ENCODE measurements at regions not wholly inside any gene's neighbourhood (a gene's known extent, or its start where the extent isn't known, plus 50 kb on each side); places are given as distances from the start of the nearest gene placed in this dataset.

DNA sequence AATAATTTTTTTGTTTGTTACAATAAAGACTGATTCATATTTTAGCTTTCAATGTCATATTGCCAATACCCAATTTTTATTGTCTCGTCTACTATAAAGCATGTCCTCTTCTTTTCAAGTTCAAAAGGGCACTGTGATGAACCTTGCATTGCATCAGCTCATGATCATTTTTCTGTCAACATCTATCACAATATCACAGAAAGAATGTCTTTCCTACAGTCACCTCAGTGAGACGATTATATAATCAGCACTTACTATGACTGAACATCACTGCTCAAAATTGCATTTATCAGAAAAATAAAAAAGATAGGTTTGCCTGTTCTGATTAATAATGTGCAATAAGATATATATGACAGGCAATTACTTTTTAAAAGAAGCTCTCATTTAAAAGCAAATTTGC, 228.7 kb upstream of the LRFN5 start:
- TF ChIP-seq ZNF274 (IDR thresholded peaks at IDR 0.05; ENCODE audit: low read depth, low read length) (no peak), POLR2A (IDR thresholded peaks at IDR 0.05; ENCODE audit: borderline replicate concordance, extremely low read depth, insufficient read depth, insufficient read length) (no peak), SRF (IDR thresholded peaks at IDR 0.05; ENCODE audit: low read depth) (no peak), POLR2AphosphoS5 (IDR thresholded peaks at IDR 0.05; ENCODE audit: low read depth, low read length) (no peak), SIN3A (IDR thresholded peaks at IDR 0.05; ENCODE audit: low read depth) (no peak), EZH2 (IDR thresholded peaks at IDR 0.05) (no peak)
- TF ChIP-seq, protein P1, sequence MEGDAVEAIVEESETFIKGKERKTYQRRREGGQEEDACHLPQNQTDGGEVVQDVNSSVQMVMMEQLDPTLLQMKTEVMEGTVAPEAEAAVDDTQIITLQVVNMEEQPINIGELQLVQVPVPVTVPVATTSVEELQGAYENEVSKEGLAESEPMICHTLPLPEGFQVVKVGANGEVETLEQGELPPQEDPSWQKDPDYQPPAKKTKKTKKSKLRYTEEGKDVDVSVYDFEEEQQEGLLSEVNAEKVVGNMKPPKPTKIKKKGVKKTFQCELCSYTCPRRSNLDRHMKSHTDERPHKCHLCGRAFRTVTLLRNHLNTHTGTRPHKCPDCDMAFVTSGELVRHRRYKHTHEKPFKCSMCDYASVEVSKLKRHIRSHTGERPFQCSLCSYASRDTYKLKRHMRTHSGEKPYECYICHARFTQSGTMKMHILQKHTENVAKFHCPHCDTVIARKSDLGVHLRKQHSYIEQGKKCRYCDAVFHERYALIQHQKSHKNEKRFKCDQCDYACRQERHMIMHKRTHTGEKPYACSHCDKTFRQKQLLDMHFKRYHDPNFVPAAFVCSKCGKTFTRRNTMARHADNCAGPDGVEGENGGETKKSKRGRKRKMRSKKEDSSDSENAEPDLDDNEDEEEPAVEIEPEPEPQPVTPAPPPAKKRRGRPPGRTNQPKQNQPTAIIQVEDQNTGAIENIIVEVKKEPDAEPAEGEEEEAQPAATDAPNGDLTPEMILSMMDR (IDR thresholded peaks at IDR 0.05 in 2 of 3, conservative IDR thresholded peaks at IDR 0.05 in 1 of 3; ENCODE audit: borderline replicate concordance in 1 of 3, insufficient read depth in 1 of 3, low read depth in 2 of 3, low read length in 2 of 3): no peak
